AG04450 (cell line): ENCODE measurements at regions not wholly inside any gene's neighbourhood (a gene's known extent, or its start where the extent isn't known, plus 50 kb on each side); places are given as distances from the start of the nearest gene placed in this dataset.
"Not testable (repeated sequence)": the region's sequence is repeated elsewhere in the genome, so short reads cannot be mapped to it uniquely, and the experiment has no call there.

Experiments
- CTCF ChIA-PET: fragments of 300-600, 350-600 bp; formaldehyde crosslinking; extraction: SDS; loops from one replicate; lab custom pipeline; 2022; ENCODE audit warnings: antibody characterized with exemption, inconsistent platforms; lab: Charles Lee
- POLR2A ChIA-PET: fragments of 350-600 bp; formaldehyde crosslinking; extraction: SDS; loops from one replicate; lab custom pipeline; 2021; ENCODE audit warnings: antibody characterized with exemption, inconsistent platforms; lab: Yijun Ruan, JAX
- DNase-seq: peaks from one replicate; pipeline ENCODE4 v3.0.0-alpha.2; 2011; ENCODE audit warnings: low read depth, low spot score
- H3K27ac ChIP-seq: one replicate; pipeline ENCODE4 v1.5.1; 2012; ENCODE audit warnings: low read depth, low read length, control low read depth
- H3K27me3 ChIP-seq: one replicate; pipeline ENCODE4 v1.6.0; 2012; ENCODE audit warnings: low read length; ENCODE audit not compliant: control insufficient read depth, insufficient read depth
- H3K4me3 ChIP-seq: 2 replicates; pipeline ENCODE4 v1.5.1; 2011; ENCODE audit warnings: mild to moderate bottlenecking, low read depth, low read length, control low read depth
- H3K9me3 ChIP-seq: 2 replicates; pipeline ENCODE4 v1.5.1; 2012; ENCODE audit warnings: low read length; ENCODE audit not compliant: control insufficient read depth, insufficient read depth
- TF ChIP-seq, protein P1 (sequence below): IDR thresholded peaks from 2 replicates; pipeline ENCODE4 v1.5.1; 2011; ENCODE audit warnings: low read depth, low read length, control low read depth, inconsistent platforms

DNA sequence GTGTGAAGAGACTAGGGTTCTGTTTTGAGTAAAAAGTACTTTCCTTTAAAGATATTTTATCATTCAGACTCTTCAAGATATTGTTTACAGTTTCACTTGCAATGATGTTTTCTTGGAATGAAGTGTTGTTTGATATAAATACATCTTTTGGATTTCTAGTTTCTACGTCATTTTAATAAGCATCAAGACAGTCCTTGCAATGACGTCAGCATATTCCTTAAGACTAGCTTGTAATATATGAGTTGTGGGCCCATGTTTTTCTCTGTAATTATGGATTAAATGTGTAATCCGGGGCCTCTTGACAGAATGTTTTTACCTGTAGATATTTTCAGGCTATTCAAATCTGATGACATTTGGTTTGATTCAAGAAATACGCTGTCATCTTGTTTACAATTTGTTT is 66.1 kb downstream of the RBMX2 start:
- DNase-seq, result no peak
- Histone ChIP-seq H3K27ac (no peak overlapping the region), H3K27me3 (no peaks in the 10 kb centered on the region), H3K4me3 (no peak overlapping the region), H3K9me3 (no peaks in the 10 kb centered on the region)
- TF ChIP-seq, protein P1, sequence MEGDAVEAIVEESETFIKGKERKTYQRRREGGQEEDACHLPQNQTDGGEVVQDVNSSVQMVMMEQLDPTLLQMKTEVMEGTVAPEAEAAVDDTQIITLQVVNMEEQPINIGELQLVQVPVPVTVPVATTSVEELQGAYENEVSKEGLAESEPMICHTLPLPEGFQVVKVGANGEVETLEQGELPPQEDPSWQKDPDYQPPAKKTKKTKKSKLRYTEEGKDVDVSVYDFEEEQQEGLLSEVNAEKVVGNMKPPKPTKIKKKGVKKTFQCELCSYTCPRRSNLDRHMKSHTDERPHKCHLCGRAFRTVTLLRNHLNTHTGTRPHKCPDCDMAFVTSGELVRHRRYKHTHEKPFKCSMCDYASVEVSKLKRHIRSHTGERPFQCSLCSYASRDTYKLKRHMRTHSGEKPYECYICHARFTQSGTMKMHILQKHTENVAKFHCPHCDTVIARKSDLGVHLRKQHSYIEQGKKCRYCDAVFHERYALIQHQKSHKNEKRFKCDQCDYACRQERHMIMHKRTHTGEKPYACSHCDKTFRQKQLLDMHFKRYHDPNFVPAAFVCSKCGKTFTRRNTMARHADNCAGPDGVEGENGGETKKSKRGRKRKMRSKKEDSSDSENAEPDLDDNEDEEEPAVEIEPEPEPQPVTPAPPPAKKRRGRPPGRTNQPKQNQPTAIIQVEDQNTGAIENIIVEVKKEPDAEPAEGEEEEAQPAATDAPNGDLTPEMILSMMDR, result no peak
- CTCF ChIA-PET, result no interaction called here
- POLR2A ChIA-PET, result no interaction called here

DNA sequence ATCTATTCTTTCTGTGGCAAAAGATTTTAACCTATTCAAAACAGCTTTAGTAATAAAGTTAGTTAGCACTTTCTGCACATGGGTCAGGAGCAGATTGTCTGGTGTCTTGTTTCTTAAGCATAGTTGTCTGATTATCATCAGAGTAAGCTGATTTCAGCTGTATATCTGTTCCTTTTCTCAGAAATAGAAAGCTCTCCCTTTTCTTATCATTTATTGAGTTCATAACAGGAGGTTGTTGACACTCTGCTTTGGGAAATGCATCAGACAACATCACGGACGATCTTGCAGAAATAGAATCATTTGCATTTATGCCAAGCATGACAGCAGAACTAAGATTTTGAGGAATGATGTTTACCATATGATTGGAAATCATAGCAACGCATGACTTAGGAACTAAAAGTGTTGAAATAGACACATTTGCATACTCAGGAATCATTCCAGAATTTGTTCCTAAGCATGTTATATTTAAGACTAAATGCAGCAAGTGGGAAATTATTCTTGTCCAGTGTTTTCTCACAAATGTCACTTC is 66.7 kb downstream of the RBMX2 start:
- Histone ChIP-seq H3K27ac (no peak overlapping the region), H3K9me3 (no peaks in the 10 kb centered on the region), H3K4me3 (no peak overlapping the region), H3K27me3 (no peaks in the 10 kb centered on the region)
- ChIA-PET CTCF (no interaction called here), POLR2A (no interaction called here)
- TF ChIP-seq, protein P1, result no peak
- DNase-seq, result no peak

DNA sequence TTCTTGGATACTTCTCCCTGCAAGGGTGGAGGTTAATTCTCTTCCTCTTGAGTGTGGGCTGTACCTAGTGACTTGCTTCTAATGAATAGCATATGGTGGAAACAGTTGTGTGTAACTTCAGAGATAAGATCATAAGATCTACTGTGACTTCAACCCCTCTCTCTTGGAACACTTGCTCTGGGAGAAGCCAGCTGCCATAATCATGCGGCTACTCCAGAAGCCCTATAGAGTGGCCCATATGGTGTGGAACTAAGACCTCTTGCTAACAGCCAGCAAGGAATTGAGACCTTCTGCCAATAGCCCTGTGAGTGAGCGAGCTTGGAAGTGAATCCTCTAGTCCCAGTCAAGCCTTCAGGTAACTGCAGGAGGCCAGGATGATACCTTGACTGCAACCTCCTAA is 81.1 kb downstream of the RBMX2 start:
- H3K4me3 ChIP-seq, result no peak overlapping the region
- TF ChIP-seq, protein P1, result no peak
- H3K9me3 ChIP-seq, result no peaks in the 10 kb centered on the region
- ChIA-PET CTCF (no interaction called here), POLR2A (no interaction called here)
- H3K27me3 ChIP-seq, result no peaks in the 10 kb centered on the region
- no peak overlapping the region for H3K27ac ChIP-seq
- no peak for DNase-seq

DNA sequence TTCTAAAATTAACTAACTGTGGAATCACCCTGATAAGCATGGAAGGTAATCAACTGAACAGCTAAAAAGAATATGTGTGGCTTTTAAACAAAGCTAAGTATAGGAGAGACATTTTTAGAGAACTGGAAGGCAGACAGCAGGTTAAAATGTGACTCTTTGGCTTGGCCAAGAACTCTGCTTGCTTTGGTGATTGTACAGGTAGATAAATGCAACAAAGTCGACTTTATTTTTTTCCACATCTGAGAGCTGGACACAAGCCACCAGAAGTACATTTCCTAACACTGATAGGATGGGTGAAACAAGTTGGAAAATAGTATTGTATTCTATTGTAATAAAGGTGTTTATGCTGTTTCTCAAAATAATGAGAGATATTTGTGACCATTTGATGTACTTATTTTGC is 84.1 kb downstream of the RBMX2 start:
- Histone ChIP-seq H3K9me3 (no peaks in the 10 kb centered on the region), H3K27me3 (no peaks in the 10 kb centered on the region), H3K4me3 (no peak overlapping the region), H3K27ac (no peak overlapping the region)
- no peak for DNase-seq
- POLR2A ChIA-PET, result no interaction called here
- TF ChIP-seq, protein P1, result no peak
- CTCF ChIA-PET, result no interaction called here

GRCh38 chrX:130495502-130495901 is 93.7 kb downstream of the RBMX2 start:
- POLR2A ChIA-PET, CTCF ChIA-PET, H3K27me3 ChIP-seq, H3K27ac ChIP-seq, DNase-seq, H3K4me3 ChIP-seq, H3K9me3 ChIP-seq: not testable (repeated sequence)

DNA sequence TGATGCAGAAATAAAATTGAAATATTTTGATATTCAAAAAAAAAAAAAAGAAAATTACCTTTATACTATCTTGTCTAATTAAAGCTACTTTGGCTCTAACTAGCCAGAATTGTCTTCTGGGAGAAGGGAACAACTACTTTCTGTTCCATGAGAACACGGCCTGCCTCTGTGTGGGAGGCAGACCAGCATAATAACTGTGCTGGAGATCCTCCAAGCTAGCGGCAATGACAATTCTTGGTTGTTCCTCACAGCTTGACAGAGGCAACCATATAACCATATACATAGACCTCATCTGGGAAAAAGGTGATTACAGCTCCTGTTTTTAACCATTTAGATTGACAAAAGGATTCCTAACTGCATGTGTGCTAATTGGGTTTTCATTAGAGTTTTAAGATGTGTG is 95.7 kb downstream of the RBMX2 start:
- Histone ChIP-seq H3K27ac (no peak overlapping the region), H3K27me3 (no peaks in the 10 kb centered on the region), H3K9me3 (no peaks in the 10 kb centered on the region), H3K4me3 (no peak overlapping the region)
- POLR2A ChIA-PET, result no interaction called here
- DNase-seq, result no peak
- TF ChIP-seq, protein P1, result no peak
- CTCF ChIA-PET, result interaction anchor here (0.6 kb wide), 1 partner anchor 42 kb away, joined by 4 read pairs; no protein-coding TSS in a partner anchor
